ENCODE measurements at regions not wholly inside any gene's neighbourhood (a gene's known extent, or its start where the extent isn't known, plus 50 kb on each side); places are given as distances from the start of the nearest gene placed in this dataset.

- intact Hi-C loops (cut with micrococcal nuclease), result no loop called here
- DNase-seq, result no peak
- H3K27ac Mint-ChIP-seq, result no peak overlapping the region
- CTCF ChIA-PET, result no interaction called here
- H3K36me3 Mint-ChIP-seq, result peaks cover 7% of the 10 kb centered on the region
- no peaks in the 10 kb centered on the region for H3K27me3 Mint-ChIP-seq
- peaks cover 6% of the 10 kb centered on the region for H3K9me3 Mint-ChIP-seq
- H3K4me3 Mint-ChIP-seq, result no peak overlapping the region
- POLR2A ChIA-PET, result no interaction called here
- peaks cover 17% of the 10 kb centered on the region for H3K4me1 Mint-ChIP-seq (ENCODE audit: low read depth)
Observed at GRCh38 chr2:195473862-195474261, 183.2 kb upstream of the SLC39A10 start.

- H3K4me3 Mint-ChIP-seq, result no peak overlapping the region
- peaks cover 5% of the 10 kb centered on the region for H3K9me3 Mint-ChIP-seq
- DNase-seq, result no peak
- CTCF ChIA-PET, result no interaction called here
- H3K36me3 Mint-ChIP-seq, result peaks cover 7% of the 10 kb centered on the region
- intact Hi-C loops (cut with micrococcal nuclease), result no loop called here
- no peaks in the 10 kb centered on the region for H3K27me3 Mint-ChIP-seq
- POLR2A ChIA-PET, result no interaction called here
- H3K27ac Mint-ChIP-seq, result no peak overlapping the region
- peaks cover 11% of the 10 kb centered on the region for H3K4me1 Mint-ChIP-seq (ENCODE audit: low read depth)
Observed at GRCh38 chr2:195472501-195473234, 184.4 kb upstream of the SLC39A10 start.

- ChIA-PET CTCF (interaction anchor here (1.1 kb wide), 1 partner anchor 188 kb away, joined by 4 read pairs; no protein-coding TSS in a partner anchor), POLR2A (no interaction called here)
- no peak overlapping the region for H3K27ac Mint-ChIP-seq
- peaks cover 2% of the 10 kb centered on the region for H3K9me3 Mint-ChIP-seq
- H3K4me3 Mint-ChIP-seq, result no peak overlapping the region
- no peaks in the 10 kb centered on the region for H3K36me3 Mint-ChIP-seq
- DNase-seq, result no peak
- H3K27me3 Mint-ChIP-seq, result no peaks in the 10 kb centered on the region
- intact Hi-C loops (cut with micrococcal nuclease), result no loop called here
- peaks cover 5% of the 10 kb centered on the region for H3K4me1 Mint-ChIP-seq (ENCODE audit: low read depth)
Observed at GRCh38 chr2:195471807-195472206, 185.2 kb upstream of the SLC39A10 start.

- intact Hi-C loops (cut with micrococcal nuclease), result no loop called here
- no peaks in the 10 kb centered on the region for H3K27me3 Mint-ChIP-seq
- CTCF ChIA-PET, result interaction anchor here (1.1 kb wide), 1 partner anchor 189 kb away, joined by 4 read pairs; no protein-coding TSS in a partner anchor
- no peak overlapping the region for H3K4me3 Mint-ChIP-seq
- H3K4me1 Mint-ChIP-seq (ENCODE audit: low read depth), result peaks cover 5% of the 10 kb centered on the region
- no peaks in the 10 kb centered on the region for H3K36me3 Mint-ChIP-seq
- H3K9me3 Mint-ChIP-seq, result peaks cover 7% of the 10 kb centered on the region
- POLR2A ChIA-PET, result no interaction called here
- H3K27ac Mint-ChIP-seq, result no peak overlapping the region
- DNase-seq, result no peak
Observed at GRCh38 chr2:195471163-195471562, 185.9 kb upstream of the SLC39A10 start.

GRCh38 chr2:195470622-195471021 lies 186.4 kb upstream of the SLC39A10 start:
- Mint-ChIP-seq H3K36me3 (no peaks in the 10 kb centered on the region), H3K27ac (no peak overlapping the region), H3K27me3 (no peaks in the 10 kb centered on the region), H3K4me3 (no peak overlapping the region), H3K4me1 (ENCODE audit: low read depth) (peaks cover 5% of the 10 kb centered on the region), H3K9me3 (peaks cover 12% of the 10 kb centered on the region)
- ChIA-PET CTCF (no interaction called here), POLR2A (no interaction called here)
- DNase-seq, result no peak
- intact Hi-C loops (cut with micrococcal nuclease), result no loop called here

- H3K4me1 Mint-ChIP-seq (ENCODE audit: low read depth), result peaks cover 5% of the 10 kb centered on the region
- no peak for DNase-seq
- H3K4me3 Mint-ChIP-seq, result no peak overlapping the region
- no peaks in the 10 kb centered on the region for H3K27me3 Mint-ChIP-seq
- no peak overlapping the region for H3K27ac Mint-ChIP-seq
- no peaks in the 10 kb centered on the region for H3K36me3 Mint-ChIP-seq
- intact Hi-C loops (cut with micrococcal nuclease), result no loop called here
- peaks cover 14% of the 10 kb centered on the region for H3K9me3 Mint-ChIP-seq
- POLR2A ChIA-PET, result interaction anchor here (0.7 kb wide), 1 partner anchor 188 kb away, joined by 3 read pairs; the partner anchor contains the start of gene SLC39A10
- CTCF ChIA-PET, result interaction anchor here (1.1 kb wide), 1 partner anchor 151 kb away, joined by 3 read pairs; no protein-coding TSS in a partner anchor
Observed at GRCh38 chr2:195468771-195469170, 188.3 kb upstream of the SLC39A10 start.

GRCh38 chr2:195466427-195466826 lies 190.6 kb upstream of the SLC39A10 start:
- Mint-ChIP-seq H3K27me3 (no peaks in the 10 kb centered on the region), H3K4me3 (no peak overlapping the region), H3K36me3 (no peaks in the 10 kb centered on the region), H3K4me1 (ENCODE audit: low read depth) (peaks cover 5% of the 10 kb centered on the region), H3K27ac (no peak overlapping the region), H3K9me3 (peaks cover 14% of the 10 kb centered on the region)
- no peak for DNase-seq
- intact Hi-C loops (cut with micrococcal nuclease), result no loop called here
- CTCF ChIA-PET, result no interaction called here
- POLR2A ChIA-PET, result no interaction called here

GRCh38 chr2:195461010-195461409 lies 196.0 kb upstream of the SLC39A10 start:
- Mint-ChIP-seq H3K27ac (no peak overlapping the region), H3K4me3 (no peak overlapping the region), H3K36me3 (peaks cover 3% of the 10 kb centered on the region), H3K27me3 (no peaks in the 10 kb centered on the region), H3K9me3 (peaks cover 10% of the 10 kb centered on the region), H3K4me1 (ENCODE audit: low read depth) (peaks cover 6% of the 10 kb centered on the region)
- DNase-seq, result no peak
- POLR2A ChIA-PET, result no interaction called here
- CTCF ChIA-PET, result no interaction called here
- intact Hi-C loops (cut with micrococcal nuclease), result no loop called here

- no peak overlapping the region for H3K27ac Mint-ChIP-seq
- H3K27me3 Mint-ChIP-seq, result no peaks in the 10 kb centered on the region
- ChIA-PET CTCF (no interaction called here), POLR2A (no interaction called here)
- intact Hi-C loops (cut with micrococcal nuclease), result no loop called here
- peaks cover 13% of the 10 kb centered on the region for H3K4me1 Mint-ChIP-seq (ENCODE audit: low read depth)
- peaks cover 3% of the 10 kb centered on the region for H3K36me3 Mint-ChIP-seq
- H3K9me3 Mint-ChIP-seq, result peaks cover 4% of the 10 kb centered on the region
- DNase-seq, result no peak
- H3K4me3 Mint-ChIP-seq, result no peak overlapping the region
Observed at GRCh38 chr2:195458936-195459335, 198.1 kb upstream of the SLC39A10 start.

- DNase-seq, result no peak
- Mint-ChIP-seq H3K9me3 (peaks cover 4% of the 10 kb centered on the region), H3K27ac (no peak overlapping the region)
Observed at GRCh38 chr2:195457873-195458272, 199.2 kb upstream of the SLC39A10 start.

GRCh38 chr2:195456771-195457170 lies 200.3 kb upstream of the SLC39A10 start:
- Mint-ChIP-seq H3K27me3 (no peaks in the 10 kb centered on the region), H3K9me3 (peaks cover 4% of the 10 kb centered on the region), H3K36me3 (peaks cover 3% of the 10 kb centered on the region), H3K27ac (no peak overlapping the region), H3K4me1 (ENCODE audit: low read depth) (peaks cover 12% of the 10 kb centered on the region), H3K4me3 (no peak overlapping the region)
- ChIA-PET POLR2A (no interaction called here), CTCF (no interaction called here)
- intact Hi-C loops (cut with micrococcal nuclease), result no loop called here
- DNase-seq, result no peak

More at GRCh38 chr2:195457873-195458272, 199.2 kb upstream of the SLC39A10 start:
- Mint-ChIP-seq H3K27me3 (no peaks in the 10 kb centered on the region), H3K4me1 (ENCODE audit: low read depth) (peaks cover 15% of the 10 kb centered on the region), H3K36me3 (peaks cover 3% of the 10 kb centered on the region), H3K4me3 (no peak overlapping the region)
- intact Hi-C loops (cut with micrococcal nuclease), result no loop called here
- ChIA-PET POLR2A (no interaction called here), CTCF (no interaction called here)

GRCh38 chr2:195451160-195451559 lies 205.9 kb upstream of the SLC39A10 start:
- Mint-ChIP-seq H3K9me3 (no peaks in the 10 kb centered on the region), H3K27me3 (no peaks in the 10 kb centered on the region), H3K4me1 (ENCODE audit: low read depth) (peaks cover 9% of the 10 kb centered on the region), H3K27ac (no peak overlapping the region), H3K4me3 (no peak overlapping the region), H3K36me3 (no peaks in the 10 kb centered on the region)
- no peak for DNase-seq
- CTCF ChIA-PET, result no interaction called here
- intact Hi-C loops (cut with micrococcal nuclease), result no loop called here
- POLR2A ChIA-PET, result no interaction called here

- POLR2A ChIA-PET, result no interaction called here
- no peaks in the 10 kb centered on the region for H3K27me3 Mint-ChIP-seq
- CTCF ChIA-PET, result no interaction called here
- DNase-seq, result no peak
- intact Hi-C loops (cut with micrococcal nuclease), result no loop called here
- H3K27ac Mint-ChIP-seq, result no peak overlapping the region
- H3K4me3 Mint-ChIP-seq, result no peak overlapping the region
- H3K4me1 Mint-ChIP-seq (ENCODE audit: low read depth), result peaks cover 9% of the 10 kb centered on the region
- H3K9me3 Mint-ChIP-seq, result no peaks in the 10 kb centered on the region
- no peaks in the 10 kb centered on the region for H3K36me3 Mint-ChIP-seq
Observed at GRCh38 chr2:195450552-195451113, 206.4 kb upstream of the SLC39A10 start.

Measured in activated CD4-positive, alpha-beta memory T cell treated with anti-CD3 and anti-CD28 coated beads for 36 hours (primary cell).